ENCODE measurements at regions not wholly inside any gene's neighbourhood (a gene's known extent, or its start where the extent isn't known, plus 50 kb on each side); places are given as distances from the start of the nearest gene placed in this dataset.

DNA sequence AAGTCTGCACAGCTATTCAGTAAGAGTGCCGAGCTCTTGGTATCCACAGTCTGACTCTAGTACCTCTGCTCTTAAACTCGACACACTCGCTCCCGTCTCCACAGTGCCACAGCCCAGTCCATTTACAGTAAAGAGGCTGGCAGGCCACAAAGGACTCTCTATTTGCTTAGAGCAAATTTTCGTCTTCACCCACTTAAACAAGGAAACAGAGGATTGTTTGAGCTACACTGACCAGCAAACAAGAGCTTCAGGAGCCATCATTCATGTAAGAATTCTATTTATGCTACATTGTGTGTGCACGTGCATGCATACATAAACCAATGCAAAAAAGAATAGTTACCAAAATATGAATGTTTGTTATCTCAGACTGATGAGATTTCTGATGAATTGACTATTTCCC is 290.2 kb downstream of the USP46 start:
- TF ChIP-seq, protein P1, sequence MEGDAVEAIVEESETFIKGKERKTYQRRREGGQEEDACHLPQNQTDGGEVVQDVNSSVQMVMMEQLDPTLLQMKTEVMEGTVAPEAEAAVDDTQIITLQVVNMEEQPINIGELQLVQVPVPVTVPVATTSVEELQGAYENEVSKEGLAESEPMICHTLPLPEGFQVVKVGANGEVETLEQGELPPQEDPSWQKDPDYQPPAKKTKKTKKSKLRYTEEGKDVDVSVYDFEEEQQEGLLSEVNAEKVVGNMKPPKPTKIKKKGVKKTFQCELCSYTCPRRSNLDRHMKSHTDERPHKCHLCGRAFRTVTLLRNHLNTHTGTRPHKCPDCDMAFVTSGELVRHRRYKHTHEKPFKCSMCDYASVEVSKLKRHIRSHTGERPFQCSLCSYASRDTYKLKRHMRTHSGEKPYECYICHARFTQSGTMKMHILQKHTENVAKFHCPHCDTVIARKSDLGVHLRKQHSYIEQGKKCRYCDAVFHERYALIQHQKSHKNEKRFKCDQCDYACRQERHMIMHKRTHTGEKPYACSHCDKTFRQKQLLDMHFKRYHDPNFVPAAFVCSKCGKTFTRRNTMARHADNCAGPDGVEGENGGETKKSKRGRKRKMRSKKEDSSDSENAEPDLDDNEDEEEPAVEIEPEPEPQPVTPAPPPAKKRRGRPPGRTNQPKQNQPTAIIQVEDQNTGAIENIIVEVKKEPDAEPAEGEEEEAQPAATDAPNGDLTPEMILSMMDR (IDR thresholded peaks at IDR 0.05; ENCODE audit: borderline replicate concordance, insufficient read depth, low read depth, low read length) = no peak
- no peak overlapping the region for H3K4me3 ChIP-seq (ENCODE audit: low read depth, low read length)

DNA sequence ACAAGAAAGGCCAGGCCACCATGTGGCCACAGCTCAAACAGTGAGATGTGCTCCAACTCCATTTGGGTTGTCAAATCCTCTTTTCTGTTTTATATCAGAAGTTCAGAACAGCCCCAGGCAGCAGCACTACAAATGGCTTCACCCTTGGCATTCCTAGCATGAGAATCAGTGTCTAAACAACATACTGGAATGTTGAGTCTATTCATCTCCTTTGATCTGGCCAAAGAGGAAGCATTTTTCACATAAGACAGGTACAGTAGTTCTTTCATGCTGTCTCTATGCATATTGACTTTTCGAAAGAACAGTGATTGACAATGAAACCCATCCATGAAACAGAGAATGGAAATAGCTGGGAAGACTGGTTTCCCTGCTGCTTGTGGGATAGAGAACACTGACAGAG is 289.5 kb downstream of the USP46 start:
- TF ChIP-seq, protein P1 (IDR thresholded peaks at IDR 0.05; ENCODE audit: borderline replicate concordance, insufficient read depth, low read depth, low read length) = no peak
- no peak overlapping the region for H3K4me3 ChIP-seq (ENCODE audit: low read depth, low read length)

DNA sequence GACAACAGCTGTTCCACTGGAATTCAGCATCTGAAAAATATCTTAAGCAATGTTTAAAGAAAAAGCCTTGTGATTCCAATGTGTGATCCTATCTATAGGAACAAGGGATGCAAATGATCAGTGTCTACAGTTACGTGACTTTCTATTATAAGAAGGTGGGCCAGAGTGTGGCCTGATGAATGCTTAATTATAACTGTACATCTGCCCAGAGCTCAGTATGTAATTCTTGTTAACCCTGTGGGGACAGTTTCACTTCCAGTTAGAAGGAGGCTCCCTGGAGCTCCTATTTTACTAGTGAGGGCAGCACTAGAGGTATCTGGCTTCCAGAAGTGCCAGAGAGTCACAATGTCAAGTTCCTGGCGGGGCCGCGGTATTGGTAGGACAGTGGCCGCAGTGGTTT is 288.5 kb downstream of the USP46 start:
- H3K4me3 ChIP-seq (ENCODE audit: low read depth, low read length) = no peak overlapping the region
- TF ChIP-seq, protein P1 (IDR thresholded peaks at IDR 0.05; ENCODE audit: borderline replicate concordance, insufficient read depth, low read depth, low read length) = no peak

DNA sequence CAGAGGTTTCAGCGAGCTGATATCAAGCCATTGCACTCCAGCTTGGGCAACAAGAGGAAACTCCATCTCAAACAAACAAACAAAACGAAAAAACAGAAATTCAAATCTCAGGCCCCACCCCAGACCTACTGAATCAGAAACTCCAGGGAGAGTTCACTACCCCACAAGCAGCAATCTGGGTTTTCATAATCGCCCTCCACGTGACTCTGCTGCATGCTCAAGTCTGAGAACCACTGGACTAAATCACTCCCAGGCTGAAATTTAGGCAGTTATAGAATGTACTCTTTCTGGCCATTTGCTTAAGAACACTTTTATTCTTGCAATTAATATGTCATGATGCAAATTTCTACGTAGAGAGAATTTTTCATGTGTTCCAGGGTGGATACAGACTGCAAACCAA is 287.3 kb downstream of the USP46 start:
- no peak overlapping the region for H3K4me3 ChIP-seq (ENCODE audit: low read depth, low read length)
- TF ChIP-seq, protein P1 (IDR thresholded peaks at IDR 0.05; ENCODE audit: borderline replicate concordance, insufficient read depth, low read depth, low read length) = no peak

DNA sequence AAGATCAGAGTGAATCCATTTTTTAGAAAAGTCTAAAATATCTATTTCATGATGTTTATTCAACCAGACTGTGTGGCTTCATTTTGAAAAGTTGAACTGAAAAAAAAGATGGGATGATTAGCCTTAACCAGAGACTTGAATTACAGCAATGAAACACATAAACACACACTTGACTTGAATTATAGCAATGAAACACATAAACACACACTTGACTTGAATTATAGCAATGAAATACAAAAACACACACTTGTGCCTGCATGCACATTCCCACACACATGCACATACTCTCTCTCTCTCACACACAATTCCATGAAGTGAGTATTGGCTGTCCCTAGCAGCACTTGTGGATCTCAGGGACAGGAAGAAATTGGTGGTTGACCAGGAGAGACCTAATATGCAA is 286.8 kb downstream of the USP46 start:
- no peak overlapping the region for H3K4me3 ChIP-seq (ENCODE audit: low read depth, low read length)

DNA sequence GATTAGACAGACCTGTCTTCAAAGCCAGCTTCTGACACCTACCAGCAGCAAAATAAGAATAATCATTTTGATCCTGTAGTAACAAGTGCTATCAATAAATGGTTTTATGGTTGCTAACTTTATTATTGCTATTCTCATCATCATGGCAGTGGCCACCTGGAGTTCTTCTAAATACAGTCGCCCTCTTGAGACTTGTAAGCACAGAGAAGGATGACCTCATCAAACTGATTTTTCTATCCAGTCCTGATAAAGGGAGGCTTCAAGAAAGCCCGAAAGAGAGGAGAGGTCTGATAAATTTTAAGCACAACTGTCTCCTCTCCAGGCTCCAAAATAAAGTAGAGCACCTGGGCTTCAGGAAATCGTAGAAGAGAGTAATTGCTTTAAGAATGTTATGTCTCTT is 286.4 kb downstream of the USP46 start:
- H3K4me3 ChIP-seq (ENCODE audit: low read depth, low read length) = no peak overlapping the region
- TF ChIP-seq, protein P1 (IDR thresholded peaks at IDR 0.05; ENCODE audit: borderline replicate concordance, insufficient read depth, low read depth, low read length) = no peak

More for the DNA sequence above, 286.8 kb downstream of the USP46 start:
- TF ChIP-seq, protein P1 (IDR thresholded peaks at IDR 0.05; ENCODE audit: borderline replicate concordance, insufficient read depth, low read depth, low read length) = no peak

DNA sequence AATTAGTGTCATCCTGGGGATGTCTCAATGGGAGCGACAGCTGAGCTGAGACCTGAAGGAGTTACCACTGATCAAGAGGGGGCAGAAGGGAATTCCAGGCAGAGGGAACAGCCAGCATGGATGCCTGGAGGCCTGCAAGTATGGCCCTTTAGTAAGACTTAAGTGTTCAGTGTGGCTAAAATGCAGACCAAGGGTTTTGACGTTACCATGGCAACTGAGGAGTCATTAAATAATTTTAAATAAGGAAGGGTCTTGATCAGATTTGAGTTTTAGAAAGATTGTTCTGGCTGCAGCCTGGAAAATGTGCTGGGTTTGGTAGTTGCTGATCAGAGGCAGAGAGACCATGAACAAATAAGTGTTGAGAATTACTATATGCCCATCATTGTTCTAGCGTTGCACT is 285.5 kb downstream of the USP46 start:
- no peak overlapping the region for H3K4me3 ChIP-seq (ENCODE audit: low read depth, low read length)
- TF ChIP-seq, protein P1 (IDR thresholded peaks at IDR 0.05; ENCODE audit: borderline replicate concordance, insufficient read depth, low read depth, low read length) = no peak

Data from GM12875 (cell line).